GM18520 (cell line): ENCODE measurements at regions not wholly inside any gene's neighbourhood (a gene's known extent, or its start where the extent isn't known, plus 50 kb on each side); places are given as distances from the start of the nearest gene placed in this dataset.

Experiments
- ATAC-seq: cut with Tn5 transposase; IDR thresholded peaks from one replicate; pipeline ENCODE4 v1.9.1; 2021; ENCODE audit not compliant: unreplicated experiment

- no peak for ATAC-seq
Measured at GRCh38 chr22:47600281-47600680, 837.8 kb downstream of the TBC1D22A start.

- no peak for ATAC-seq
Measured at GRCh38 chr22:47599753-47600152, 837.3 kb downstream of the TBC1D22A start.

- ATAC-seq, result no peak
Measured at GRCh38 chr22:47598864-47599263, 836.4 kb downstream of the TBC1D22A start.

- no peak for ATAC-seq
Measured at GRCh38 chr22:47597041-47597440, 834.6 kb downstream of the TBC1D22A start.

- ATAC-seq, result no peak
Measured at GRCh38 chr22:47596176-47596690, 833.8 kb downstream of the TBC1D22A start.

GRCh38 chr22:47594836-47595521, 832.5 kb downstream of the TBC1D22A start:
- ATAC-seq, result no peak

GRCh38 chr22:47593911-47594311, 831.5 kb downstream of the TBC1D22A start:
- ATAC-seq, result no peak

- no peak for ATAC-seq
Measured at GRCh38 chr22:47593291-47593690, 830.8 kb downstream of the TBC1D22A start.

- no peak for ATAC-seq
Measured at GRCh38 chr22:47592791-47593190, 830.3 kb downstream of the TBC1D22A start.

- no peak for ATAC-seq
Measured at GRCh38 chr22:47591709-47592108, 829.3 kb downstream of the TBC1D22A start.

- ATAC-seq, result no peak
Measured at GRCh38 chr22:47591016-47591415, 828.6 kb downstream of the TBC1D22A start.

- no peak for ATAC-seq
Measured at GRCh38 chr22:47589271-47590250, 827.1 kb downstream of the TBC1D22A start.

GRCh38 chr22:47588578-47588960, 826.1 kb downstream of the TBC1D22A start:
- ATAC-seq, result no peak

- ATAC-seq, result no peak
Measured at GRCh38 chr22:47587861-47588577, 825.6 kb downstream of the TBC1D22A start.

- ATAC-seq, result no peak
Measured at GRCh38 chr22:47587361-47587760, 824.9 kb downstream of the TBC1D22A start.

- no peak for ATAC-seq
Measured at GRCh38 chr22:47586946-47587345, 824.5 kb downstream of the TBC1D22A start.

GRCh38 chr22:47586038-47586437, 823.6 kb downstream of the TBC1D22A start:
- no peak for ATAC-seq

GRCh38 chr22:47583959-47584562, 821.6 kb downstream of the TBC1D22A start:
- no peak for ATAC-seq

- ATAC-seq, result no peak
Measured at GRCh38 chr22:47582067-47582466, 819.6 kb downstream of the TBC1D22A start.

- ATAC-seq, result no peak
Measured at GRCh38 chr22:47580121-47580520, 817.7 kb downstream of the TBC1D22A start.

- ATAC-seq, result no peak
Measured at GRCh38 chr22:47576908-47577307, 814.5 kb downstream of the TBC1D22A start.
